ENCODE measurements at regions not wholly inside any gene's neighbourhood (a gene's known extent, or its start where the extent isn't known, plus 50 kb on each side); places are given as distances from the start of the nearest gene placed in this dataset.

GRCh38 chr18:49681387-49681786, 119.5 kb downstream of the LIPG start:
- H3K36me3 ChIP-seq, result no peaks in the 10 kb centered on the region
- DNase-seq (ENCODE audit: low spot score), result no peak
- TF ChIP-seq CTCF (IDR thresholded peaks at IDR 0.05), result no peak
- no peaks in the 10 kb centered on the region for H3K27me3 ChIP-seq
- no peaks in the 10 kb centered on the region for H3K4me1 ChIP-seq
- H3K4me3 ChIP-seq, result no peak overlapping the region
- H3K27ac ChIP-seq, result no peak overlapping the region
- no peaks in the 10 kb centered on the region for H3K9me3 ChIP-seq

- no peaks in the 10 kb centered on the region for H3K9me3 ChIP-seq
- no peak overlapping the region for H3K4me3 ChIP-seq
- no peak for DNase-seq (ENCODE audit: low spot score)
- H3K27ac ChIP-seq, result no peak overlapping the region
- H3K36me3 ChIP-seq, result no peaks in the 10 kb centered on the region
- no peak for TF ChIP-seq CTCF (IDR thresholded peaks at IDR 0.05)
- no peaks in the 10 kb centered on the region for H3K27me3 ChIP-seq
- no peaks in the 10 kb centered on the region for H3K4me1 ChIP-seq
Observed at GRCh38 chr18:49678440-49678839, 116.6 kb downstream of the LIPG start.

GRCh38 chr18:49677762-49678413, 116.0 kb downstream of the LIPG start:
- H3K36me3 ChIP-seq, result no peaks in the 10 kb centered on the region
- no peak overlapping the region for H3K27ac ChIP-seq
- H3K4me3 ChIP-seq, result no peak overlapping the region
- no peak for DNase-seq (ENCODE audit: low spot score)
- no peaks in the 10 kb centered on the region for H3K27me3 ChIP-seq
- no peaks in the 10 kb centered on the region for H3K4me1 ChIP-seq
- H3K9me3 ChIP-seq, result no peaks in the 10 kb centered on the region
- no peak for TF ChIP-seq CTCF (IDR thresholded peaks at IDR 0.05)

GRCh38 chr18:49677081-49677480, 115.2 kb downstream of the LIPG start:
- H3K36me3 ChIP-seq, result no peaks in the 10 kb centered on the region
- no peak overlapping the region for H3K4me3 ChIP-seq
- DNase-seq (ENCODE audit: low spot score), result no peak
- TF ChIP-seq CTCF (IDR thresholded peaks at IDR 0.05), result no peak
- no peak overlapping the region for H3K27ac ChIP-seq
- no peaks in the 10 kb centered on the region for H3K9me3 ChIP-seq
- H3K27me3 ChIP-seq, result no peaks in the 10 kb centered on the region
- H3K4me1 ChIP-seq, result no peaks in the 10 kb centered on the region

- H3K27ac ChIP-seq, result no peak overlapping the region
- H3K27me3 ChIP-seq, result no peaks in the 10 kb centered on the region
- H3K4me3 ChIP-seq, result no peak overlapping the region
- no peaks in the 10 kb centered on the region for H3K9me3 ChIP-seq
- DNase-seq (ENCODE audit: low spot score), result no peak
- H3K4me1 ChIP-seq, result no peaks in the 10 kb centered on the region
- no peaks in the 10 kb centered on the region for H3K36me3 ChIP-seq
- TF ChIP-seq CTCF (IDR thresholded peaks at IDR 0.05), result no peak
Observed at GRCh38 chr18:49673281-49673680, 111.4 kb downstream of the LIPG start.

GRCh38 chr18:49672853-49673252, 111.0 kb downstream of the LIPG start:
- DNase-seq (ENCODE audit: low spot score), result no peak
- Histone ChIP-seq H3K27ac (no peak overlapping the region), H3K9me3 (no peaks in the 10 kb centered on the region), H3K4me3 (no peak overlapping the region), H3K27me3 (no peaks in the 10 kb centered on the region), H3K36me3 (no peaks in the 10 kb centered on the region), H3K4me1 (no peaks in the 10 kb centered on the region)
- no peak for TF ChIP-seq CTCF (IDR thresholded peaks at IDR 0.05)

Data from right atrium auricular region (tissue), 2 donors.